ENCODE measurements at regions not wholly inside any gene's neighbourhood (a gene's known extent, or its start where the extent isn't known, plus 50 kb on each side); places are given as distances from the start of the nearest gene placed in this dataset.

DNA sequence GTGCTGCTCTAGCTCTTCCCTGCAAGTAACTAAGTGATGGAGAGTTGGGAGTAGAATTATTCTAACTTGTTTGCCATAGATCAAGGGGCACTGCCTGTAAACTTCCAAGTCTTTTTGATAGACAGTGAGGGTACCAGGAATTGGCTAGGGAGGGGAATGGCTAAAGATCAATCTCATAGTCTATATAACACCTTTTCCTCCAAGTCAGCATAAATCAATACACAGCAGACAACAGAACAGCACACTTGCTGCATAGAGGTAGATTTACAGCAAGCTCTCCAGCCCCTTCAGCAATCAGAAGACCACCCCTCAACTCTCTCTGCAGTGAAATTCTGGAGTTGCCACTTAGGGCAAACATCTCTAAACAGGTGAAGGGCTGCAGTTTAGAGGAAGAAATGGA, 643.5 kb upstream of the KLF4 start:
- Histone ChIP-seq H3K4me1 (ENCODE audit: insufficient read depth, low read length) (peaks cover 16% of the 10 kb centered on the region; the same call in 1 of the 2 replicates), H3K9me3 (ENCODE audit: control insufficient read depth, insufficient read depth, low read length) (no peaks in the 10 kb centered on the region), H3K9ac (ENCODE audit: low read depth, low read length) (no peak overlapping the region), H3K36me3 (ENCODE audit: insufficient read depth, low read length) (no peaks in the 10 kb centered on the region)

GRCh38 chr9:108130905-108131304, 641.3 kb upstream of the KLF4 start:
- H3K4me1 ChIP-seq (ENCODE audit: insufficient read depth, low read length): peaks cover 8% of the 10 kb centered on the region; the same call in 1 of the 2 replicates
- H3K36me3 ChIP-seq (ENCODE audit: insufficient read depth, low read length): no peaks in the 10 kb centered on the region
- H3K9me3 ChIP-seq (ENCODE audit: control insufficient read depth, insufficient read depth, low read length): no peaks in the 10 kb centered on the region
- H3K9ac ChIP-seq (ENCODE audit: low read depth, low read length): no peak overlapping the region

- Histone ChIP-seq H3K36me3 (ENCODE audit: insufficient read depth, low read length) (no peaks in the 10 kb centered on the region), H3K4me1 (ENCODE audit: insufficient read depth, low read length) (peaks cover 3% of the 10 kb centered on the region; the same call in 1 of the 2 replicates), H3K9ac (ENCODE audit: low read depth, low read length) (no peak overlapping the region), H3K9me3 (ENCODE audit: control insufficient read depth, insufficient read depth, low read length) (no peaks in the 10 kb centered on the region)
Measured at GRCh38 chr9:108125625-108126024, 636.1 kb upstream of the KLF4 start.

GRCh38 chr9:108119530-108120113, 630.1 kb upstream of the KLF4 start:
- H3K9ac ChIP-seq (ENCODE audit: low read depth, low read length): no peak overlapping the region
- no peaks in the 10 kb centered on the region for H3K9me3 ChIP-seq (ENCODE audit: control insufficient read depth, insufficient read depth, low read length)
- no peaks in the 10 kb centered on the region for H3K4me1 ChIP-seq (ENCODE audit: insufficient read depth, low read length)
- no peaks in the 10 kb centered on the region for H3K36me3 ChIP-seq (ENCODE audit: insufficient read depth, low read length)

DNA sequence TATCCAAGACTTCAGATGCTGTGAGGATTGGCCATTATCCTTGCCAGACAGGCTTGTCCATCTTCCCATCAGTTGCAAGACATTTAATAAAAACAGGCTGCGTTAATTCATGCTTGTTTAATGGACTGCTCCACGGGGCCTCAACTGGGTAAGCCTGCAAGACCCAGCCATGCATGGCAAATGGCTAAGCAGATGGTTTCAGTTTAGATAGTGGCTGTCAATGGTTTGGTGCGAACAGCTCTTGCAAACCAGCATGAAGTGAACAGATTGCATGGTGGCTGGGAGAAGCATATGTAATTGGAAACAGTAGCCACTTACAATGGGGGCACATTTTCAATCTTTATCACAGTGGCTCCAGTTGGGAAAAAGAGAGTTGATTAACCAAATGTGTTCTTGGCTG, 628.2 kb upstream of the KLF4 start:
- Histone ChIP-seq H3K9me3 (ENCODE audit: control insufficient read depth, insufficient read depth, low read length) (no peaks in the 10 kb centered on the region), H3K4me1 (ENCODE audit: insufficient read depth, low read length) (no peaks in the 10 kb centered on the region), H3K36me3 (ENCODE audit: insufficient read depth, low read length) (no peaks in the 10 kb centered on the region), H3K9ac (ENCODE audit: low read depth, low read length) (no peak overlapping the region)

- no peaks in the 10 kb centered on the region for H3K4me1 ChIP-seq (ENCODE audit: insufficient read depth, low read length)
- H3K36me3 ChIP-seq (ENCODE audit: insufficient read depth, low read length): no peaks in the 10 kb centered on the region
- H3K9me3 ChIP-seq (ENCODE audit: control insufficient read depth, insufficient read depth, low read length): no peaks in the 10 kb centered on the region
- no peak overlapping the region for H3K9ac ChIP-seq (ENCODE audit: low read depth, low read length)
Measured at GRCh38 chr9:108117306-108117705, 627.7 kb upstream of the KLF4 start.

GRCh38 chr9:108113596-108113995, 624.0 kb upstream of the KLF4 start:
- H3K9ac ChIP-seq (ENCODE audit: low read depth, low read length): no peak overlapping the region
- no peaks in the 10 kb centered on the region for H3K9me3 ChIP-seq (ENCODE audit: control insufficient read depth, insufficient read depth, low read length)
- no peaks in the 10 kb centered on the region for H3K4me1 ChIP-seq (ENCODE audit: insufficient read depth, low read length)
- H3K36me3 ChIP-seq (ENCODE audit: insufficient read depth, low read length): no peaks in the 10 kb centered on the region

DNA sequence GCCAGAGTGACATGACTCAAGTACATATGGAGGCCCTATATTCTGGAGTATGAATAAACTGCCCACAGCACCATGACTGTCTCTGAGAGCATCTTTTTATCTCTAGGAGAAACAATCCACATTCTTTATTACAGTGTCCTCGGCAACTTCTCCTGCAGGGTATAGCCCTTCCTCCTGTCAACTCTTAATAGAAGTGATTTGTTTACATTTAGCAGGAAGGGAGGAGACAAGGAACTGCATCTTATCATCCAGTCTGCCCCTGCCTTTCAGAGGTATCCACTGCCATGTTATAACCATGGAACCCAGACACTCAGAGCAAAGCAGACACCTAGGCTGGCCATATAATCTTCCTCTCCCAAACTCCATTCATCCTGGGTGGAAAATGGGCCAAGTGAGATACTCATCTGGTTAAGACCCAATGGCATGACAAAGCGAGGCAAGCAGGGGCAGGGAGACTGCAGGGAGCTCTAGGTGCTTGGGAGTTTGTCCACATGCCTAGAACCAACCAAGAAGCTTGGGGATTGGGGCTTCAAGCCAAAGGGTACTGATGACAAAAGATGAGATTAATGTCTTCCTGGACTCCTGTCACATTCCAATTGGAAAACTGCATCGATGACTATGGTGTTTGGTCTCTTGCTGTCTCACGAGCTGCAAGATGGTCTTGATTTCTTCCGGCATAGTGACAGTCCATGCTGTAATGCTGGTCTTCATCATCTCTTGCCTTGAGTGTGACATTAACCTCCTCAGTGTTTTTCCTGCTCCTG, 620.5 kb upstream of the KLF4 start:
- H3K9me3 ChIP-seq (ENCODE audit: control insufficient read depth, insufficient read depth, low read length): no peaks in the 10 kb centered on the region
- H3K9ac ChIP-seq (ENCODE audit: low read depth, low read length): no peak overlapping the region
- peaks cover 4% of the 10 kb centered on the region for H3K4me1 ChIP-seq (ENCODE audit: insufficient read depth, low read length)

GRCh38 chr9:108108852-108109448, 619.4 kb upstream of the KLF4 start:
- H3K4me1 ChIP-seq (ENCODE audit: insufficient read depth, low read length): peaks cover 4% of the 10 kb centered on the region
- no peaks in the 10 kb centered on the region for H3K36me3 ChIP-seq (ENCODE audit: insufficient read depth, low read length)
- H3K9me3 ChIP-seq (ENCODE audit: control insufficient read depth, insufficient read depth, low read length): no peaks in the 10 kb centered on the region
- no peak overlapping the region for H3K9ac ChIP-seq (ENCODE audit: low read depth, low read length)

More for the DNA sequence above, 620.5 kb upstream of the KLF4 start:
- no peaks in the 10 kb centered on the region for H3K36me3 ChIP-seq (ENCODE audit: insufficient read depth, low read length)

GRCh38 chr9:108108280-108108851, 618.8 kb upstream of the KLF4 start:
- H3K9me3 ChIP-seq (ENCODE audit: control insufficient read depth, insufficient read depth, low read length): no peaks in the 10 kb centered on the region
- peaks cover 4% of the 10 kb centered on the region for H3K4me1 ChIP-seq (ENCODE audit: insufficient read depth, low read length)
- H3K36me3 ChIP-seq (ENCODE audit: insufficient read depth, low read length): no peaks in the 10 kb centered on the region
- no peak overlapping the region for H3K9ac ChIP-seq (ENCODE audit: low read depth, low read length)

GRCh38 chr9:108105885-108106284, 616.3 kb upstream of the KLF4 start:
- peaks cover 4% of the 10 kb centered on the region for H3K4me1 ChIP-seq (ENCODE audit: insufficient read depth, low read length)
- H3K9ac ChIP-seq (ENCODE audit: low read depth, low read length): no peak overlapping the region
- H3K36me3 ChIP-seq (ENCODE audit: insufficient read depth, low read length): no peaks in the 10 kb centered on the region
- H3K9me3 ChIP-seq (ENCODE audit: control insufficient read depth, insufficient read depth, low read length): no peaks in the 10 kb centered on the region

DNA sequence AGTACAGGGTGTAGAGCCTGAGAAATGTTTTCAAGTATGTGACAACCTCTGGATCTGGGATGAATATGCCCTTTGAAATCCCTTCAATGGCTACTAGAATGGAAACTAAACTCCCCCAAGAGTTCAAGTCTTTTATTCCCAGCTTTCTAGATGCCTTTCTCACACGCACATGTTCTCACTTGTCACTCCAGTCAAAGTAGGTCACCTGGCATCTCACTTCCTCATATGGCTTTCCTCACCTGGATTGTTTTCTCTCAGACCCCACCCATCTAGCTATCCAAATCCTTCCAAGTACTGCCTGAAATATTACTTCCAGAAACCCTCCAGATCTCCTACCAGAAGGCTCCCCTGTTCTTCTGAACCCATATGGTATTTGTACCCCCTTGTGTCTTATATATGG, 615.4 kb upstream of the KLF4 start:
- no peaks in the 10 kb centered on the region for H3K9me3 ChIP-seq (ENCODE audit: control insufficient read depth, insufficient read depth, low read length)
- H3K9ac ChIP-seq (ENCODE audit: low read depth, low read length): no peak overlapping the region
- peaks cover 4% of the 10 kb centered on the region for H3K4me1 ChIP-seq (ENCODE audit: insufficient read depth, low read length)
- H3K36me3 ChIP-seq (ENCODE audit: insufficient read depth, low read length): no peaks in the 10 kb centered on the region

DNA sequence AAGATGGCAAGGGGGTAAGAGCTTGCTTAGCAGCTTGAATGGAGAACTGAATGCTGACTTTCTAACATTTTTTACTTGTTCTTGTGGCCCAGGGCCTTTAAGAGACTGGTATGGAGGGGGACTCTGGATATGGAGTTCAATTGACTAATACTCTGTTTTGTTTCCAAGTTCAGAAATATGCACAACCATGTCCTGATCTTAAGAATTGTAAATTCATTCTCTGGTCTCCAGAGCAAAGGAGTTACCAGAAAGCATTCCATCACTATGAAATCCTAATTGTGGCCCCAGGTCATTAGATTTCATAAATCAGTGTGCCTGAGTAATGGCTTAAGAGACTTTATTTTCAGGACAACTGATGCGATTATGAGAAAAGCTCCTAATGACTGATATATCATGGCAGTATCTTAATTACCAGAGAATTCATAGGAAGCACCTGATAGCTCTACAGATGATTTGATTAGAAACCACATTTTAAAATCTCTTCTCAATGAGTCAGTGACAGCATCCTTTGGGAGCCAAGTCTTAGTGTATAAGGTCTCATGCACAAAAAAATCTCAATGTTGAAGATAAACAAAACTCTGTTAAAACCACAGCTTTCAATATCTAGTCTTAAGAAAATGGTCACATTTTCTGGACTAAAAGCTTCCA, 613.6 kb upstream of the KLF4 start:
- Histone ChIP-seq H3K4me1 (ENCODE audit: insufficient read depth, low read length) (peaks cover 4% of the 10 kb centered on the region), H3K9me3 (ENCODE audit: control insufficient read depth, insufficient read depth, low read length) (no peaks in the 10 kb centered on the region)

DNA sequence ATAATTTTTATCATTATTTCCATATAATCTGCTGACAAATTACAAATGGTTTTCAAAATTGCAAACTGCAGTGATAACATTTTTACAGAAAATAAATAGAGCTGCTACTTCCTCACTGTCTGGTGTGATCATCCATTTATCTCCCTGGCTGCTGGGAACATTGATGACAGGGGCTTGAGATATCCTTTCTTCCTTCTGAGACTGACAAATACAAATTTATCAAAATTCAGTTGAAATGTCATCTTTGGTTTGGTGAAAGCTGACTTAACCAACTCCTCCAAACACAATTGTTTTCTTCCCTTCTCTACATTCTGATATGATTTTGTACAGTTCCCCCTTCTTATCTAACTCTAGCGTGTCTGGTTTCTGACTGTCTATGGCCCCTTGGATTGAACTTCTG, 611.8 kb upstream of the KLF4 start:
- Histone ChIP-seq H3K9me3 (ENCODE audit: control insufficient read depth, insufficient read depth, low read length) (no peaks in the 10 kb centered on the region), H3K9ac (ENCODE audit: low read depth, low read length) (no peak overlapping the region)

More for the DNA sequence above, 613.6 kb upstream of the KLF4 start:
- H3K9ac ChIP-seq (ENCODE audit: low read depth, low read length): no peak overlapping the region
- no peaks in the 10 kb centered on the region for H3K36me3 ChIP-seq (ENCODE audit: insufficient read depth, low read length)

More for the DNA sequence above, 611.8 kb upstream of the KLF4 start:
- Histone ChIP-seq H3K4me1 (ENCODE audit: insufficient read depth, low read length) (peaks cover 4% of the 10 kb centered on the region), H3K36me3 (ENCODE audit: insufficient read depth, low read length) (no peaks in the 10 kb centered on the region)

All from ES-I3 (cell line).